ENCODE measurements at regions not wholly inside any gene's neighbourhood (a gene's known extent, or its start where the extent isn't known, plus 50 kb on each side); places are given as distances from the start of the nearest gene placed in this dataset.
"Not testable (repeated sequence)": the region's sequence is repeated elsewhere in the genome, so short reads cannot be mapped to it uniquely, and the experiment has no call there.

DNA sequence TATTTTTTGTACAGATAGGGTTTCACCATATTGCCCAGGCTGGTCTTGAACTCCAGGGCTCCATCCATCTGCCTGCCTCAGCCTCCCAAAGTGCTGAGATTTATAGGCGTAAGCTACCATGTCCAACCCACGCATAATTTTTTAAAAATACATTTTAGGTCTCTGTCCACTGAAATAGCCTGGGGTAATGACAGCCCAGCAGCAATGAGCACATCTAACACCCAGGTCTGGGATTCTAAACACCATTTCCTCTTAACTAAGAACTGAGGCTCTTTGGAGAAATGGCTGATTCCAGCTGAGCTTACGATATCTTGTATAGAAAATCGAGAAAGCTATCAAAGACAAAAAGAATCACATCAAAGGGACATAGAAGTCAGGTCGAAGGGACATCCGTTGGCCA, 245.3 kb downstream of the PARN start:
- ChIA-PET POLR2A (no interaction called here), CTCF (interaction anchor here (0.7 kb wide), 1 partner anchor 23 kb away, joined by 5 read pairs; no protein-coding TSS in a partner anchor)
- DNase-seq (ENCODE audit: extremely low spot score) = no peak
- TF ChIP-seq, protein P1, sequence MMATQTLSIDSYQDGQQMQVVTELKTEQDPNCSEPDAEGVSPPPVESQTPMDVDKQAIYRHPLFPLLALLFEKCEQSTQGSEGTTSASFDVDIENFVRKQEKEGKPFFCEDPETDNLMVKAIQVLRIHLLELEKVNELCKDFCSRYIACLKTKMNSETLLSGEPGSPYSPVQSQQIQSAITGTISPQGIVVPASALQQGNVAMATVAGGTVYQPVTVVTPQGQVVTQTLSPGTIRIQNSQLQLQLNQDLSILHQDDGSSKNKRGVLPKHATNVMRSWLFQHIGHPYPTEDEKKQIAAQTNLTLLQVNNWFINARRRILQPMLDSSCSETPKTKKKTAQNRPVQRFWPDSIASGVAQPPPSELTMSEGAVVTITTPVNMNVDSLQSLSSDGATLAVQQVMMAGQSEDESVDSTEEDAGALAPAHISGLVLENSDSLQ (IDR thresholded peaks at IDR 0.05) = no peak

DNA sequence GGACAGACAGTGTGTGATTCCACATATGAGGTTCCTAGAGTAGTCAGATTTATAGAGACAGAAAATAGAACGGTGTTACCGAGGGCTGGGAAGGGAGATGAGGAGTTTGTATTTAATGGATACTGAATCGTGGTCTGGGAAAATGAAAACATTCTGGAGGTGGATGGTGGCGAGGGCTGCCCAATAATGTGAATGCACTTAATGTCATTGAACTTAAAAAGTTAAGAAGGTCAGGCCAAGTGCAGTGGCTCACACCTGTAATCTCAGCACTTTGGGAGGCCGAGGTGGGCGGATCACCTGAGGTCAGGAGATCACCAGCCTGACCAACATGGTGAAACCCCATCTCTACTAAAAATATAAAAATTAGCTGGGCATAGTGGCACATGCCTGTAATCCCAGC, 246.2 kb downstream of the PARN start:
- POLR2A ChIA-PET; CTCF ChIA-PET; DNase-seq (ENCODE audit: extremely low spot score): not testable (repeated sequence)

DNA sequence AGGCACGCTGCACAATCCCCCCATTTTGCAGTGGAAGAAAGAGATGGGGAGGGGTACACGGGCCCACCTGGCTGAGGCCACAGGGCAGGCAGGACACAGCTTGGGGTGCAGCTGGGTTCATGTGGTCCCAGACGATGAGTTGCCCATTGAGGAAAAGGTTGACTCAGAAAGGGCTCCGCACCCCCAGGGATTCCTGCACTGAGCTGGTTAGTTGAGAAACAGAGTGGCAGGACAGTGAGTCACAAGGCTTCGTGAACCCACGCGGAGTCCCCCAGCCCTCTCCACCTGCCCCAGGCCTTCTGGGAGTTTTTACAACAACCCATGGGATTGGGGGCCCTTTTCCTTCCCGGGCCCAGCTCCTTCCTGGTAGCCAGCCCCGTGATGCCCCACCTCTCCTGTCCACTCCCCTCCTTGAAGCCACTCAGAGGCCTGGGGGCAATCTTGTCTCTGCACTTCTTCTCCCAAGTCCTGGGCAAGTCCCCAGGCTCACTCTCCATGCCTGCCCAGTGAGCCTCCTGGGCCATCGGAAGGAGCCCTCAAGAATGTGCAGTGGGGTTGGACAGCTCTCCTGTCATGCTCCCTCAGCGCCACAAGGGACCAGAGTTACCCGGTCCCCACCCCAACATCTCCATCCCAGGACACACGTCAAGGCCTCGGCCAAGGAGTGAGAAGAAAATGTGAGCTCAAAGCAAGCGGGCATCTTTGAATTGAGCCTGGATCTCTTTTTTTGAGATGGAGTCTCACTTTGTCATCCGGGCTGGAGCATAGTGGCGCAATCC, 251.2 kb downstream of the PARN start:
- no peak for TF ChIP-seq SP1 (IDR thresholded peaks at IDR 0.05)
- no peak for TF ChIP-seq CTBP1 (IDR thresholded peaks at IDR 0.05; ENCODE audit: borderline replicate concordance)
- TF ChIP-seq FOXM1 (IDR thresholded peaks at IDR 0.05; ENCODE audit: borderline replicate concordance) = no peak
- TF ChIP-seq NFRKB (IDR thresholded peaks at IDR 0.05) = no peak
- no peak for TF ChIP-seq LEF1 (IDR thresholded peaks at IDR 0.05; ENCODE audit: borderline replicate concordance)
- TF ChIP-seq L3MBTL2 (conservative IDR thresholded peaks at IDR 0.05) = no peak
- no peak for TF ChIP-seq ARNT (IDR thresholded peaks at IDR 0.05)
- TF ChIP-seq ZNF384 (IDR thresholded peaks at IDR 0.05) = no peak
- no peak for TF ChIP-seq HDGF (IDR thresholded peaks at IDR 0.05; ENCODE audit: borderline replicate concordance)
- no peak for TF ChIP-seq FOXK2 (IDR thresholded peaks at IDR 0.05)
- no peak for TF ChIP-seq BHLHE40 (IDR thresholded peaks at IDR 0.05; ENCODE audit: borderline replicate concordance)
- no peak for TF ChIP-seq TARDBP (IDR thresholded peaks at IDR 0.05)
- no peak for TF ChIP-seq SUZ12 (IDR thresholded peaks at IDR 0.05)
- TF ChIP-seq, protein P1 (IDR thresholded peaks at IDR 0.05) = no peak
- TF ChIP-seq ELF4 (IDR thresholded peaks at IDR 0.05) = no peak
- no peak for TF ChIP-seq FOXA1 (IDR thresholded peaks at IDR 0.05)
- ChIA-PET CTCF (interaction anchor here (0.6 to 0.7 kb wide), 2 partner anchors 28 to 419 kb away, joined by 3 to 5 read pairs; no protein-coding TSS in a partner anchor), POLR2A (no interaction called here)
- no peak for DNase-seq (ENCODE audit: extremely low spot score)

DNA sequence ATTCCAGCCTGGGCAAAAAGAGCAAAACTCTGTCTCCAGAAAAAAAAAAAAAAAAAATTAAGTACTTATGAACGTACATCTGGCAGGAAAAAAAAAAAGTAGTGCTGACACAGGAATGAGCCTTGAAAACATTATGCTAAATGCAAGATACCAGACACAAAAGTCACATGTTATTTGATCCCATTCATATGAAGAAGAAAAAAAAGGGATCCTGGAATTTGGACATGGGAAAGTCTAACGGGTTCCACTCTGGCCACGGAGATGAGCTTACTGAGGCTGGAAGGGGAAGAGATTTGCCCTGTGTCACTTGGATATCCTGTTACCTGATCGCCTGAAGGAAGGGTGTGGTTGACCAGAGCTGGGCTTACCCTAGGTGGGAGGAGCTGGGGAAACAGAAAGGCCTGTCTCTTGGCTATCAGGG, 251.9 kb downstream of the PARN start:
- CTCF ChIA-PET = interaction anchor here (0.6 kb wide), 2 partner anchors 21 to 419 kb away, joined by 4 to 5 read pairs; no protein-coding TSS in a partner anchor
- DNase-seq (ENCODE audit: extremely low spot score) = no peak
- POLR2A ChIA-PET = no interaction called here
- TF ChIP-seq SP1 (IDR thresholded peaks at IDR 0.05) (no peak), ZNF384 (IDR thresholded peaks at IDR 0.05) (peak; percentile 50)
- TF ChIP-seq, protein P1 (IDR thresholded peaks at IDR 0.05) = no peak

DNA sequence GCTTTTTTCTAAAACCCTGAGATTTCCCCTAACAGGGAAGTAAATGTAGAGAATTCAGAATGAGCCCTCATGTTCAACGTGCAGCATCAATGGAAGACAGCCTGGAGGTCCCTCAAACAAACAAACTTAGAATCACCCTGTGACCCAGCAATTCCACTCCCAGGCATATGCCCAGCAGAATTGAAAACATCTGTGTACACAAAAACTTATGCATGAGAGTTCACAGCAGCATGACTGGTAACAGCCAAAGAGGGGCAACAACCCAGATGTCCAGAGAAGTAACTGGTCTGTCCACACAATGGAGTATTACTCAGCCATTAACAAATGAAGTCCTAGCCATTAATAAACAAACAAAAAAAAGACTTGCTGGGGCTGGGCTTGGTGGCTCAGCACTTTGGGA, 252.7 kb downstream of the PARN start:
- no peak for TF ChIP-seq BHLHE40 (IDR thresholded peaks at IDR 0.05; ENCODE audit: borderline replicate concordance)
- TF ChIP-seq, protein P1 (IDR thresholded peaks at IDR 0.05) = no peak
- no peak for TF ChIP-seq TARDBP (IDR thresholded peaks at IDR 0.05)
- TF ChIP-seq FOXA1 (IDR thresholded peaks at IDR 0.05) = no peak
- no peak for TF ChIP-seq ARNT (IDR thresholded peaks at IDR 0.05)
- TF ChIP-seq NFRKB (IDR thresholded peaks at IDR 0.05) = no peak
- no peak for TF ChIP-seq HDGF (IDR thresholded peaks at IDR 0.05; ENCODE audit: borderline replicate concordance)
- TF ChIP-seq FOXM1 (IDR thresholded peaks at IDR 0.05; ENCODE audit: borderline replicate concordance) = no peak
- no peak for TF ChIP-seq L3MBTL2 (conservative IDR thresholded peaks at IDR 0.05)
- TF ChIP-seq ELF4 (IDR thresholded peaks at IDR 0.05) = no peak
- TF ChIP-seq ZNF384 (IDR thresholded peaks at IDR 0.05) = no peak
- TF ChIP-seq FOXK2 (IDR thresholded peaks at IDR 0.05) = no peak
- TF ChIP-seq LEF1 (IDR thresholded peaks at IDR 0.05; ENCODE audit: borderline replicate concordance) = no peak
- no peak for TF ChIP-seq SP1 (IDR thresholded peaks at IDR 0.05)
- no peak for TF ChIP-seq SUZ12 (IDR thresholded peaks at IDR 0.05)
- no peak for TF ChIP-seq CTBP1 (IDR thresholded peaks at IDR 0.05; ENCODE audit: borderline replicate concordance)
- POLR2A ChIA-PET = no interaction called here
- CTCF ChIA-PET = interaction anchor here (0.6 kb wide), 1 partner anchor 22 kb away, joined by 4 read pairs; no protein-coding TSS in a partner anchor
- DNase-seq (ENCODE audit: extremely low spot score) = no peak

DNA sequence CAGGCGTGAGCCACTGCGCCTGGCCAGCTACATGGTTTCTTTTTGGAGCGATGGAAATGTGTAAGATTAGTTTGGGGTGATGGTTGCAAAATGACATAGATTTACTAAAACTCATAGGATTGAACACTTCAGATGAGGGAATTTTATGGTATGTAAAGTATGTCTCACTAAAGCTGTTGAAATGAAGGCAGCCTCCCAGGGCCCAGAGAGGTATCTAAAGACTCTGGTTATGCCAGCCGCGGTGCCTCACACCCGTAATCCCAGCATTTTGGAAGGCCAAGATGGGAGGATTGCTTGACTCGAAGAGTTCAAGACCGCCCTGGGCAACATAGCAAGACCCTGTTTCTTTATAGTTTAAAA, 254.9 kb downstream of the PARN start:
- CTCF ChIA-PET = no interaction called here
- DNase-seq (ENCODE audit: extremely low spot score) = no peak
- TF ChIP-seq CTBP1 (IDR thresholded peaks at IDR 0.05; ENCODE audit: borderline replicate concordance) (no peak), FOXK2 (IDR thresholded peaks at IDR 0.05) (no peak)
- POLR2A ChIA-PET = no interaction called here

Measured in HEK293T (cell line).